H1 (cell line): ENCODE measurements at regions not wholly inside any gene's neighbourhood (a gene's known extent, or its start where the extent isn't known, plus 50 kb on each side); places are given as distances from the start of the nearest gene placed in this dataset.
A peak's percentile ranks its signal among the peaks of the same experiment; 100 is the strongest.

Experiments
- CTCF ChIA-PET: fragments of 300-600 bp; sonication (Branson Sonifier 250); formaldehyde crosslinking; loops from one replicate; lab custom pipeline; 2021; ENCODE audit not compliant: partially characterized antibody; lab: Charles Lee
- POLR2A ChIA-PET: fragments of 300-600 bp; sonication (Branson Sonifier 250); formaldehyde crosslinking; loops from one replicate; lab custom pipeline; 2021; ENCODE audit warnings: inconsistent platforms; ENCODE audit not compliant: partially characterized antibody; lab: Charles Lee
- DNase-seq, 2 experiments: peaks; one replicate each; pipeline versions ENCODE4 v3.0.0 to v3.0.0-alpha.2; 2010 to 2022; ENCODE audit warnings: low spot score in 2 of 2, low read depth in 1 of 2, mixed read lengths in 1 of 2
- FAIRE-seq: peaks from 2 replicates; lab custom pipeline; 2011; peaks lifted over from hg19 to GRCh38; lab: Jason Lieb, UNC
- H2AFZ ChIP-seq: 2 replicates; pipeline ENCODE4 v1.8.1; 2012; ENCODE audit warnings: low read length, inconsistent platforms
- H2AK5ac ChIP-seq: 2 replicates; pipeline ENCODE4 v1.6.1; 2013; ENCODE audit warnings: low read depth, low read length
- H2BK120ac ChIP-seq: replicated peaks from 2 replicates; pipeline ENCODE3; 2013; ENCODE audit warnings: low read depth, low read length, inconsistent platforms
- H2BK12ac ChIP-seq: 2 replicates; pipeline ENCODE4 v1.6.1; 2013; ENCODE audit warnings: low read depth, low read length
- H2BK15ac ChIP-seq: 2 replicates; pipeline ENCODE4 v1.6.1; 2013; ENCODE audit warnings: low read length
- H2BK20ac ChIP-seq: 2 replicates; pipeline ENCODE4 v1.6.1; 2013; ENCODE audit warnings: low read length
- H2BK5ac ChIP-seq: 2 replicates; pipeline ENCODE4 v1.6.1; 2013; ENCODE audit warnings: low read depth, low read length
- H3K14ac ChIP-seq: 2 replicates; pipeline ENCODE4 v1.6.1; 2013; ENCODE audit warnings: inconsistent platforms; ENCODE audit not compliant: insufficient read length
- H3K18ac ChIP-seq: 2 replicates; pipeline ENCODE4 v1.6.1; 2013; ENCODE audit warnings: low read length; ENCODE audit errors: extremely low read depth
- H3K23ac ChIP-seq: 2 replicates; pipeline ENCODE4 v1.6.1; 2013; ENCODE audit warnings: inconsistent platforms; ENCODE audit not compliant: insufficient read length
- H3K23me2 ChIP-seq: 2 replicates; pipeline ENCODE4 v1.6.1; 2013; ENCODE audit warnings: low read depth, low read length
- H3K27ac ChIP-seq: 2 replicates; pipeline ENCODE4 v1.6.1; 2011; ENCODE audit warnings: low read depth, low read length, inconsistent platforms
- H3K27me3 ChIP-seq, 4 experiments: replicated peaks in 1 of 4; 1 replicate in 1 of 4; 2 replicates in 3 of 4; pipeline versions ENCODE4 v1.6.1 to v1.8.1; 2011 to 2013; ENCODE audit warnings: low read length in 3 of 4, mild to moderate bottlenecking in 3 of 4, inconsistent platforms in 2 of 4, mixed read lengths in 2 of 4, moderate library complexity in 1 of 4; ENCODE audit not compliant: control insufficient read depth in 3 of 4, insufficient read depth in 3 of 4; ENCODE audit errors: extremely low read depth in 1 of 4
- H3K36me3 ChIP-seq, 4 experiments: 2 replicates each; pipeline versions ENCODE4 v1.6.1 to v1.8.1; 2011 to 2013; ENCODE audit warnings: mild to moderate bottlenecking in 4 of 4, low read length in 3 of 4, moderate library complexity in 2 of 4, control low read depth in 1 of 4, inconsistent platforms in 1 of 4; ENCODE audit not compliant: insufficient read depth in 4 of 4, control insufficient read depth in 2 of 4
- H3K4ac ChIP-seq: replicated peaks from 2 replicates; pipeline ENCODE3; 2013; ENCODE audit warnings: low read length, low read depth, mixed read lengths, inconsistent platforms; ENCODE audit not compliant: insufficient read length
- H3K4me1 ChIP-seq, 4 experiments: replicated peaks in 1 of 4; 1 replicate in 1 of 4; 2 replicates in 3 of 4; pipeline versions ENCODE4 v1.6.1 to v1.8.1; 2011 to 2013; ENCODE audit warnings: low read length in 3 of 4, inconsistent platforms in 2 of 4, mixed read lengths in 1 of 4; ENCODE audit not compliant: insufficient read depth in 4 of 4, control insufficient read depth in 3 of 4
- H3K4me2 ChIP-seq, 2 experiments: 2 replicates each; pipeline versions ENCODE4 v1.6.1 to v1.8.1; 2011 to 2013; ENCODE audit warnings: low read depth in 2 of 2, low read length in 2 of 2, control low read depth in 1 of 2, inconsistent platforms in 1 of 2, mild to moderate bottlenecking in 1 of 2; ENCODE audit not compliant: insufficient read depth in 1 of 2
- H3K4me3 ChIP-seq, 4 experiments: fragments of 200-600, 300-600 bp in 1 of 4; sonication (generic), shearing (Covaris generic), sonication (Bioruptor Twin) in 1 of 4; 2 replicates each; pipeline versions ENCODE4 v1.5.1 to v1.8.1; 2011 to 2016; ENCODE audit warnings: low read length in 4 of 4, low read depth in 3 of 4, control low read depth in 2 of 4, inconsistent platforms in 2 of 4, mild to moderate bottlenecking in 2 of 4, mixed read lengths in 1 of 4, moderate library complexity in 1 of 4; ENCODE audit not compliant: insufficient read depth in 2 of 4; ENCODE audit errors: extremely low read depth in 1 of 4
- H3K56ac ChIP-seq: replicated peaks from 2 replicates; pipeline ENCODE3; 2013; ENCODE audit warnings: low read depth, mild to moderate bottlenecking, mixed read lengths, low read length, inconsistent platforms; ENCODE audit not compliant: insufficient read length
- H3K79me1 ChIP-seq: 2 replicates; pipeline ENCODE4 v1.6.1; 2013; ENCODE audit warnings: low read depth, low read length, control low read depth
- H3K79me2 ChIP-seq, 2 experiments: 2 replicates each; pipeline versions ENCODE4 v1.6.1 to v1.8.1; 2012 to 2013; ENCODE audit warnings: low read length in 2 of 2, mild to moderate bottlenecking in 2 of 2, inconsistent platforms in 1 of 2; ENCODE audit not compliant: insufficient read depth in 2 of 2, control insufficient read depth in 1 of 2
- H3K9ac ChIP-seq, 4 experiments: replicated peaks in 1 of 4; 1 replicate in 1 of 4; 2 replicates in 3 of 4; pipeline versions ENCODE4 v1.6.1 to v1.8.1; 2011 to 2013; ENCODE audit warnings: low read depth in 3 of 4, low read length in 3 of 4, control low read depth in 2 of 4, mild to moderate bottlenecking in 2 of 4, moderate library complexity in 2 of 4, inconsistent platforms in 1 of 4; ENCODE audit errors: extremely low read depth in 1 of 4
- H3K9me3 ChIP-seq, 2 experiments: 2 replicates each; pipeline versions ENCODE4 v1.6.1 to v1.8.1; 2012 to 2013; ENCODE audit warnings: mild to moderate bottlenecking in 2 of 2, moderate library complexity in 2 of 2, control low read depth in 1 of 2, inconsistent platforms in 1 of 2, low read depth in 1 of 2, low read length in 1 of 2, mixed read lengths in 1 of 2; ENCODE audit not compliant: insufficient read depth in 2 of 2
- H4K20me1 ChIP-seq, 2 experiments: replicated peaks in 1 of 2; 2 replicates each; pipeline versions ENCODE3 to v1.8.1; 2011 to 2013; ENCODE audit warnings: inconsistent platforms in 2 of 2, low read length in 2 of 2, mild to moderate bottlenecking in 1 of 2; ENCODE audit not compliant: insufficient read depth in 2 of 2, control insufficient read depth in 1 of 2
- H4K5ac ChIP-seq: 2 replicates; pipeline ENCODE4 v1.6.1; 2013; ENCODE audit warnings: low read length, low read depth, mixed read lengths, inconsistent platforms; ENCODE audit not compliant: insufficient read length
- H4K8ac ChIP-seq: 2 replicates; pipeline ENCODE4 v1.8.0; 2013; ENCODE audit warnings: mild to moderate bottlenecking, moderate library complexity, low read length, inconsistent platforms; ENCODE audit not compliant: insufficient read depth; ENCODE audit errors: extremely low read depth
- H4K91ac ChIP-seq: replicated peaks from 2 replicates; pipeline ENCODE3; 2013; ENCODE audit warnings: low read length, mixed read lengths, inconsistent platforms; ENCODE audit not compliant: insufficient read length
- ATF3 ChIP-seq: IDR thresholded peaks from 2 replicates; pipeline ENCODE4 v1.6.1; 2011; ENCODE audit warnings: low read depth, mild to moderate bottlenecking, low read length; ENCODE audit not compliant: insufficient read depth
- CEBPB ChIP-seq: IDR thresholded peaks from 2 replicates; pipeline ENCODE4 v1.6.1; 2012; ENCODE audit warnings: low read depth, low read length
- CHD1 ChIP-seq: IDR thresholded peaks from 2 replicates; pipeline ENCODE4 v1.6.1; 2012; ENCODE audit warnings: low read depth, low read length, improper control_type of control experiment
- CHD2 ChIP-seq: IDR thresholded peaks from 2 replicates; pipeline ENCODE4 v1.6.1; 2012; ENCODE audit warnings: low read length, improper control_type of control experiment
- CTCF ChIP-seq, 3 experiments: IDR thresholded peaks; 1 replicate in 2 of 3; 2 replicates in 1 of 3; pipeline versions ENCODE4 v1.5.1 to v1.6.1; 2011; ENCODE audit warnings: low read length in 3 of 3, mild to moderate bottlenecking in 3 of 3, inconsistent platforms in 2 of 3, low read depth in 1 of 3, moderate library complexity in 1 of 3; ENCODE audit not compliant: insufficient read depth in 1 of 3; ENCODE audit errors: control extremely low read depth in 1 of 3
- FOSL1 ChIP-seq: IDR thresholded peaks from 2 replicates; pipeline ENCODE4 v1.6.1; 2011; ENCODE audit warnings: mild to moderate bottlenecking, low read depth, low read length, moderate library complexity; ENCODE audit not compliant: insufficient read depth
- MAFK ChIP-seq: IDR thresholded peaks from 2 replicates; pipeline ENCODE4 v1.6.1; 2012; ENCODE audit warnings: low read depth, mild to moderate bottlenecking, improper control_type of control experiment, low read length
- NANOG ChIP-seq: IDR thresholded peaks from 2 replicates; pipeline ENCODE4 v1.6.1; 2011; ENCODE audit warnings: low read length, low read depth, mild to moderate bottlenecking, inconsistent platforms; ENCODE audit not compliant: insufficient read depth, poor library complexity, severe bottlenecking
- RAD21 ChIP-seq, 2 experiments: IDR thresholded peaks in 1 of 2; conservative IDR thresholded peaks in 1 of 2; 2 replicates each; pipeline ENCODE4 v1.6.1; 2011; ENCODE audit warnings: low read depth in 2 of 2, low read length in 2 of 2, improper control_type of control experiment in 1 of 2, inconsistent platforms in 1 of 2, mild to moderate bottlenecking in 1 of 2, moderate library complexity in 1 of 2
- RFX5 ChIP-seq: IDR thresholded peaks from 2 replicates; pipeline ENCODE4 v1.6.1; 2011; ENCODE audit warnings: low read depth, low read length, improper control_type of control experiment, borderline replicate concordance
- SIX5 ChIP-seq: IDR thresholded peaks from 2 replicates; pipeline ENCODE4 v1.6.1; 2011; ENCODE audit warnings: mild to moderate bottlenecking, low read depth, low read length
- WGBS, 2 experiments: shearing (Covaris generic) in 1 of 2; methylation state at CpG; one replicate each; pipeline versions ENCODE4 v1.1.6 to v1.1.7; 2013 to 2015; ENCODE audit warnings: low lambda C conversion rate in 2 of 2, mixed read lengths in 2 of 2, inconsistent platforms in 1 of 2, low coverage in 1 of 2, missing lambda C conversion rate in 1 of 2; ENCODE audit not compliant: insufficient replicate concordance in 2 of 2, insufficient coverage in 1 of 2, insufficient read length in 1 of 2; ENCODE audit errors: extremely low coverage in 1 of 2, missing lambda C conversion rate in 1 of 2; 5-methylcytosine and 5-hydroxymethylcytosine counted together

DNA sequence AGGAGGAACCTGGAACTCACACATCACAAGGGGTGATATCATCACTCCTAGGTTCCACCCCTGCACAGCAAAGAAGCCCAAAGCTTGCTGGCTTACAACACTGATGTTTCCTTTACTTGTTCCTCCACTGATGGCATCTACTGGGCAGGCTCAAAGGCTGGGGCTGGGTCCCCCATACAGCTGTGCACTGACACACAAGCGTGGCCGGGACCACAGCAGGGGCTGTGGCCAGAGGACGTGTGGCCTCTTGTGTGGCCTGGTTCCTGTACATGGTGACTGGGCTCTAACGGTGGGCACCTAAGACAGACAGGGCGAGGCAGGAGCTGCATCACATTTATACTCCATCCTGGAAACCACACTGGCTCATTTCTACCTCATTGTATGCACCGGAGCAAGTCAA lies 264.4 kb upstream of the FOXF1 start:
- Histone ChIP-seq H3K4me3 (no peak overlapping the region), H3K27me3 (peaks cover 0 to 2% (median 0%) of the 10 kb centered on the region in 4 experiments; a peak in 1 of 7 replicates), H3K23ac (no peak overlapping the region), H3K18ac (no peak overlapping the region), H3K4ac (no peak overlapping the region), H4K8ac (no peak overlapping the region), H2AFZ (no peak overlapping the region), H3K79me1 (no peaks in the 10 kb centered on the region), H4K91ac (no peak overlapping the region), H3K27ac (no peak overlapping the region), H2BK20ac (no peak overlapping the region), H2AK5ac (no peak overlapping the region), H4K5ac (no peak overlapping the region), H4K20me1 (peaks cover 0 to 3% of the 10 kb centered on the region in 2 experiments), H3K79me2 (no peaks in the 10 kb centered on the region), H3K23me2 (peaks cover 6% of the 10 kb centered on the region; the same call in 1 of the 2 replicates), H2BK12ac (no peak overlapping the region), H2BK5ac (no peak overlapping the region), H3K9me3 (peaks cover 6% of the 10 kb centered on the region in 2 experiments; a peak in 2 of 4 replicates), H2BK15ac (no peak overlapping the region), H3K4me1 (peaks cover 0 to 11% (median 6%) of the 10 kb centered on the region in 4 experiments; a peak in 5 of 7 replicates), H3K4me2 (no peak overlapping the region), H3K36me3 (no peaks in the 10 kb centered on the region), H2BK120ac (no peak overlapping the region), H3K14ac (no peak overlapping the region), H3K56ac (no peak overlapping the region), H3K9ac (no peak overlapping the region)
- ChIA-PET CTCF (interaction anchor here (3.7 kb wide), 1 partner anchor 272 kb away, joined by 14 read pairs; no protein-coding TSS in a partner anchor), POLR2A (no interaction called here)
- FAIRE-seq (no peak), DNase-seq (peak in 1 of 2 experiments; percentile 19)
- 98% methylated on average over 6 of the region's 6 CpGs; no CpG with 5 or more reads in 1 of the 2 experiments for WGBS, 2 experiments
- TF ChIP-seq CTCF (IDR thresholded peaks at IDR 0.05; ENCODE audit: control extremely low read depth in 1 of 3, insufficient read depth in 1 of 3, low read depth in 1 of 3, low read length in 3 of 3) (no peak), ATF3 (no peak), FOSL1 (no peak), CEBPB (no peak), CHD1 (no peak), MAFK (no peak), CHD2 (no peak), SIX5 (no peak), RAD21 (IDR thresholded peaks at IDR 0.05 in 1 of 2, conservative IDR thresholded peaks at IDR 0.05 in 1 of 2; ENCODE audit: low read depth in 2 of 2, low read length in 2 of 2) (no peak), RFX5 (no peak), NANOG (no peak)
